GM10248 (cell line): ENCODE measurements at regions not wholly inside any gene's neighbourhood (a gene's known extent, or its start where the extent isn't known, plus 50 kb on each side); places are given as distances from the start of the nearest gene placed in this dataset.

ENCODE experiments used
- CTCF ChIA-PET: fragments of 300-600 bp; sonication (Branson Sonifier 250); formaldehyde crosslinking; extraction: SDS; loops from one replicate; lab custom pipeline; 2021; ENCODE audit warnings: antibody characterized with exemption; lab: Yijun Ruan, JAX
- POLR2A ChIA-PET: fragments of 350-650 bp; sonication (Branson Sonifier 250); formaldehyde crosslinking; extraction: SDS; loops from one replicate; lab custom pipeline; 2020; ENCODE audit warnings: antibody characterized with exemption; lab: Yijun Ruan, JAX
- DNase-seq: peaks from one replicate; pipeline ENCODE4 v3.0.0; 2012; ENCODE audit errors: extremely low spot score
- CTCF ChIP-seq: IDR thresholded peaks from 2 replicates; pipeline ENCODE4 v1.5.1; 2012; ENCODE audit warnings: mild to moderate bottlenecking, low read depth; ENCODE audit errors: extremely low read depth, missing control alignments, control extremely low read depth

GRCh38 chr6:30418448-30418847, 70.9 kb upstream of the HLA-E start:
- TF ChIP-seq CTCF: no peak
- ChIA-PET POLR2A (no interaction called here), CTCF (interaction anchor here (0.5 kb wide), 1 partner anchor 65 kb away, joined by 3 read pairs; no protein-coding TSS in a partner anchor)
- DNase-seq: no peak

GRCh38 chr6:30424549-30424948, 64.8 kb upstream of the HLA-E start:
- POLR2A ChIA-PET: no interaction called here

More at GRCh38 chr6:30424549-30424948, 64.8 kb upstream of the HLA-E start:
- TF ChIP-seq CTCF: no peak
- CTCF ChIA-PET: interaction anchor here (0.9 to 1.6 kb wide), 4 partner anchors 11 to 28 kb away, joined by 3 to 6 read pairs (median 4); no protein-coding TSS in a partner anchor
- no peak for DNase-seq
